Right lobe of liver (tissue), 4 donors: ENCODE measurements at regions not wholly inside any gene's neighbourhood (a gene's known extent, or its start where the extent isn't known, plus 50 kb on each side); places are given as distances from the start of the nearest gene placed in this dataset.

Experiments used
- POLR2A ChIP-seq: fragments of 450-650 bp; IDR thresholded peaks from one replicate; pipeline ENCODE4 v1.6.1; 2017; ENCODE audit warnings: antibody characterized with exemption, mild to moderate bottlenecking
- TF ChIP-seq, protein P1 (sequence below), 4 donors: fragments of 200-600 bp in 3 of 4; fragments of 450-650 bp in 1 of 4; IDR thresholded peaks; one replicate each; pipeline versions ENCODE4 v1.5.1 to v1.8.0; 2016 to 2022; ENCODE audit warnings: antibody characterized with exemption in 4 of 4, mild to moderate bottlenecking in 2 of 4
- donor health status: DM: no; HTN: no; CAD: no.
- donor health status: DM: no; HTN: no; CAD: no.
- donor health status: DM: no; HTN: yes; CAD: no.

DNA sequence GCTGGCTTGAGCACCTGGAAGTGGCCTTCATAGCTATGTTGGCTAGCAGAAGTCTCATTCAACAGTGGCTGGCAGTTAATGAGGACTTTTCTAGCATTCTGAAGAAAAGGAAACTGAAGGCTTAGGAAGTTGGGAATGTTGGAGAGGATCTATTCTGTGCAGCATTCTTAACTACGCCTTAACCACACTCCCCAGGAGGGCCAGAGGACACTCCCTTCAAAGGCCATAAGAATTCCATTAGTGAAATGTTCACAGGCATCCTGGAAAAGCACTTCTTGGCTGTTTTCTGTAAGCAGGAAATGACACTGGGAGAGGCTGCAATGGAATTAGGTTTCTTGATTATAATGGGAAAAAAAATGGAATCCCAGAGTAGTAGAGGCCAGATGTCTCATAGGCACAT is 188.9 kb downstream of the ARHGAP12 start:
- no peak for TF ChIP-seq POLR2A
- TF ChIP-seq, protein P1, sequence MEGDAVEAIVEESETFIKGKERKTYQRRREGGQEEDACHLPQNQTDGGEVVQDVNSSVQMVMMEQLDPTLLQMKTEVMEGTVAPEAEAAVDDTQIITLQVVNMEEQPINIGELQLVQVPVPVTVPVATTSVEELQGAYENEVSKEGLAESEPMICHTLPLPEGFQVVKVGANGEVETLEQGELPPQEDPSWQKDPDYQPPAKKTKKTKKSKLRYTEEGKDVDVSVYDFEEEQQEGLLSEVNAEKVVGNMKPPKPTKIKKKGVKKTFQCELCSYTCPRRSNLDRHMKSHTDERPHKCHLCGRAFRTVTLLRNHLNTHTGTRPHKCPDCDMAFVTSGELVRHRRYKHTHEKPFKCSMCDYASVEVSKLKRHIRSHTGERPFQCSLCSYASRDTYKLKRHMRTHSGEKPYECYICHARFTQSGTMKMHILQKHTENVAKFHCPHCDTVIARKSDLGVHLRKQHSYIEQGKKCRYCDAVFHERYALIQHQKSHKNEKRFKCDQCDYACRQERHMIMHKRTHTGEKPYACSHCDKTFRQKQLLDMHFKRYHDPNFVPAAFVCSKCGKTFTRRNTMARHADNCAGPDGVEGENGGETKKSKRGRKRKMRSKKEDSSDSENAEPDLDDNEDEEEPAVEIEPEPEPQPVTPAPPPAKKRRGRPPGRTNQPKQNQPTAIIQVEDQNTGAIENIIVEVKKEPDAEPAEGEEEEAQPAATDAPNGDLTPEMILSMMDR (IDR thresholded peaks at IDR 0.05): no peak
